OCI-LY7 (cell line): ENCODE measurements at regions not wholly inside any gene's neighbourhood (a gene's known extent, or its start where the extent isn't known, plus 50 kb on each side); places are given as distances from the start of the nearest gene placed in this dataset.

Experiments used
- BruUV-seq: library from RNA; stranded (reverse); fragments of 400-500 nt; replicated peaks from 2 replicates; lab custom pipeline; 2021; lab: Mats Ljungman, UMichigan
- CTCF ChIA-PET: fragments of 300-600 bp; sonication (Branson Sonifier 250); formaldehyde crosslinking; loops from one replicate; lab custom pipeline; 2022; ENCODE audit warnings: antibody characterized with exemption; ENCODE audit not compliant: unreplicated experiment; lab: Charles Lee
- POLR2A ChIA-PET: fragments of 300-600 bp; sonication (Branson Sonifier 250); formaldehyde crosslinking; loops from one replicate; lab custom pipeline; 2022; ENCODE audit warnings: antibody characterized with exemption; lab: Charles Lee
- DNase-seq: peaks from one replicate; pipeline ENCODE4 v3.0.0-alpha.2; 2015; ENCODE audit warnings: low spot score
- H2AFZ ChIP-seq: fragments of 200-600 bp; sonication (generic), shearing (Covaris generic); 2 replicates; pipeline ENCODE4 v1.6.1; 2014; ENCODE audit warnings: mild to moderate bottlenecking, antibody characterized with exemption, low read length, moderate library complexity
- H3K27ac ChIP-seq: fragments of 200-600 bp; sonication (generic); 2 replicates; pipeline ENCODE4 v1.5.1; 2014; ENCODE audit warnings: mixed run types, low read depth, mild to moderate bottlenecking, moderate library complexity, low read length, inconsistent platforms; ENCODE audit not compliant: poor library complexity, severe bottlenecking
- H3K36me3 ChIP-seq: fragments of 200-600 bp; sonication (generic); 2 replicates; pipeline ENCODE4 v1.6.1; 2014; ENCODE audit warnings: mild to moderate bottlenecking, antibody characterized with exemption, low read length, moderate library complexity, mixed read lengths; ENCODE audit not compliant: insufficient read depth
- H3K4me1 ChIP-seq: fragments of 200-600 bp; sonication (generic); 2 replicates; pipeline ENCODE4 v1.5.1; 2014; ENCODE audit warnings: mild to moderate bottlenecking, low read length; ENCODE audit not compliant: insufficient read depth, poor library complexity, severe bottlenecking
- H3K4me2 ChIP-seq: fragments of 200-600 bp; sonication (generic); 2 replicates; pipeline ENCODE4 v1.6.1; 2014; ENCODE audit warnings: mild to moderate bottlenecking, low read length
- H3K4me3 ChIP-seq: fragments of 200-600 bp; sonication (generic); 2 replicates; pipeline ENCODE4 v1.5.1; 2014; ENCODE audit warnings: mild to moderate bottlenecking, low read depth, low read length; ENCODE audit not compliant: poor library complexity, severe bottlenecking
- H3K79me2 ChIP-seq: fragments of 200-600 bp; sonication (generic); 2 replicates; pipeline ENCODE4 v1.6.1; 2016; ENCODE audit warnings: low read depth, mild to moderate bottlenecking, low read length, moderate library complexity, mixed read lengths; ENCODE audit not compliant: insufficient read depth
- H3K9me2 ChIP-seq: fragments of 200-600 bp; sonication (generic); 2 replicates; pipeline ENCODE4 v1.6.1; 2016; ENCODE audit warnings: mild to moderate bottlenecking, low read length, mixed read lengths; ENCODE audit not compliant: insufficient read depth
- H3K9me3 ChIP-seq: fragments of 200-600 bp; sonication (generic); 2 replicates; pipeline ENCODE4 v1.6.1; 2014; ENCODE audit warnings: mild to moderate bottlenecking, mixed run types, low read length, mixed read lengths
- H4K20me1 ChIP-seq: fragments of 200-600 bp; sonication (generic); 2 replicates; pipeline ENCODE4 v1.6.1; 2014; ENCODE audit warnings: mild to moderate bottlenecking, antibody characterized with exemption, low read length, moderate library complexity, mixed read lengths; ENCODE audit not compliant: insufficient read depth
- EZH2phosphoT487 ChIP-seq: fragments of 200-600 bp; sonication (generic); IDR thresholded peaks from 2 replicates; pipeline ENCODE4 v1.6.1; 2018; ENCODE audit warnings: low read depth, borderline replicate concordance, mild to moderate bottlenecking, mixed run types, antibody characterized with exemption, low read length, moderate library complexity, mixed read lengths
- intact Hi-C: fragments of 100-400 bp; cut with micrococcal nuclease; formaldehyde crosslinking; loops from one replicate; pipeline ENCODE4 v1.10.0; 2022; ENCODE audit not compliant: unreplicated experiment
- TF ChIP-seq, protein P1 (sequence below): fragments of 200-600 bp; sonication (generic); conservative IDR thresholded peaks from 2 replicates; pipeline ENCODE4 v1.5.1; 2014; ENCODE audit warnings: mild to moderate bottlenecking, antibody characterized with exemption, low read length, moderate library complexity, mixed read lengths

DNA sequence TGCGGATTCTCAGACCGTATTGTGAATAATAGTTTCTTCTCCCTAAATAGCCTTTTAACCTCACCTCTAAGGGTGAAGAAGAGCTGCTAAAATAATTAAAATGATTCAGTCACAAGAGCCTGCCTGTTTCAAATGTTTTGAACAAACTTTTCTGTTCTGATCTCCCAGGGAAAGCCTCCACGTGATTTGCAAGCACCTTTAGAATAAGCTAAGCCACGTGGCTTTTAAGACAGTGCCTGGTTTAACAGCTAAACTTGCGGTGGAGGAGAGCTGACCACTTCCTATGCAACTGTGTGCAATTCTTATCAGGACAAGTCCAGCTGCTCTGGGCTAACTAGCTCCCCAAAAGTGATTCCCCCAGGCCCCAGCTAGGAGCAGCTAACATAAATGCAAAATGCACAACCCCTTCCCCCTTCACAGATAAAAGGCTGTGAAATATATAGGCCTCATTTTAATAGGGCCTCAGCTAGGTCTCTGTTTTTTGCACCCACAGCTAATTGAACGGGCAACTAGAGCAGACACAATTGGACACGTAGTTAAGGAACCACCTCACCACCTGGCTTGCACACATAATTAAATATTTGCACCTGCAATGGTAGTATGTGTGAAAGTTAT is 401.2 kb upstream of the NR2F2 start:
- Histone ChIP-seq H3K9me2 (no peaks in the 10 kb centered on the region), H3K36me3 (no peaks in the 10 kb centered on the region), H4K20me1 (no peaks in the 10 kb centered on the region), H3K4me1 (no peaks in the 10 kb centered on the region), H2AFZ (no peak overlapping the region), H3K27ac (no peak overlapping the region), H3K4me3 (no peak overlapping the region), H3K79me2 (no peaks in the 10 kb centered on the region), H3K9me3 (no peaks in the 10 kb centered on the region), H3K4me2 (no peak overlapping the region)
- ChIA-PET CTCF (no interaction called here), POLR2A (interaction anchor here (0.9 kb wide), 1 partner anchor 9 kb away, joined by 3 read pairs; no protein-coding TSS in a partner anchor)
- BruUV-seq: no TSS peak
- DNase-seq: no peak
- no peak for TF ChIP-seq EZH2phosphoT487
- TF ChIP-seq, protein P1, sequence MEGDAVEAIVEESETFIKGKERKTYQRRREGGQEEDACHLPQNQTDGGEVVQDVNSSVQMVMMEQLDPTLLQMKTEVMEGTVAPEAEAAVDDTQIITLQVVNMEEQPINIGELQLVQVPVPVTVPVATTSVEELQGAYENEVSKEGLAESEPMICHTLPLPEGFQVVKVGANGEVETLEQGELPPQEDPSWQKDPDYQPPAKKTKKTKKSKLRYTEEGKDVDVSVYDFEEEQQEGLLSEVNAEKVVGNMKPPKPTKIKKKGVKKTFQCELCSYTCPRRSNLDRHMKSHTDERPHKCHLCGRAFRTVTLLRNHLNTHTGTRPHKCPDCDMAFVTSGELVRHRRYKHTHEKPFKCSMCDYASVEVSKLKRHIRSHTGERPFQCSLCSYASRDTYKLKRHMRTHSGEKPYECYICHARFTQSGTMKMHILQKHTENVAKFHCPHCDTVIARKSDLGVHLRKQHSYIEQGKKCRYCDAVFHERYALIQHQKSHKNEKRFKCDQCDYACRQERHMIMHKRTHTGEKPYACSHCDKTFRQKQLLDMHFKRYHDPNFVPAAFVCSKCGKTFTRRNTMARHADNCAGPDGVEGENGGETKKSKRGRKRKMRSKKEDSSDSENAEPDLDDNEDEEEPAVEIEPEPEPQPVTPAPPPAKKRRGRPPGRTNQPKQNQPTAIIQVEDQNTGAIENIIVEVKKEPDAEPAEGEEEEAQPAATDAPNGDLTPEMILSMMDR: no peak
- intact Hi-C loops: no loop called here

DNA sequence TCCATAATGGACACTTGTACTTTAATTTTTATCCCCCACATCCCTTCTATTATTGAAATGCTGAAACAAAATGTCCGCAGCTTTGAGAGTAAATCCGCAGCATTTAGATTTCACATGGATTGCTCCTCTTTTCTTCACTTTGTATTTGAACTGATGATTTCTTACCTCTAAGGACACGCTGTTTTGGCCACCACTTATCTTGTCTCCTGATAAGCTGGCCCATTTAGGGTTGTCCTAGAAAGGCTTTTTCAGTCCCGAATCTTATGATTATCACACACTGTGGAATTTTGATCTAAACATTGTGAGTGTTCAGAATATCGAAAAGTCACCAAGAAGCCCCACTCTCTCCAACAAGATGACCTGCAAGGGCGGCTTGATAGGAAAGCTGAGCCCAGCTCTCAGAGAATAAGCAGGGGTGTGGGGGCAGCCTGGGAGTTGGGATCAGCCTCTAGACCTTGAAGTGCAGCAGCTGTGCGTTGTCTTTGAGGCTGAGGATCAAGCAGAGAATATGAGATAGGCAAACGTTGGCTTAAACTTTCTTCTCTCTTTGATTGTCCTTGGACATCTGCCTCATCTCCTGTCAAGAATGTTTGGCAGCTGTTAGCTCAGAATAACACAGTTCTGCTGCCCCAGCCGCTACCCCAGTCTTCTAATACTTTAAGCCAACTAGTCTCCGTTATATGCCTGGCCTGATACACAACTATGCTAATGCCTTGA is 399.7 kb upstream of the NR2F2 start:
- Histone ChIP-seq H4K20me1 (no peaks in the 10 kb centered on the region), H3K4me2 (no peak overlapping the region), H3K79me2 (no peaks in the 10 kb centered on the region), H3K4me3 (no peak overlapping the region), H3K9me3 (no peaks in the 10 kb centered on the region), H2AFZ (no peak overlapping the region), H3K27ac (no peak overlapping the region), H3K9me2 (no peaks in the 10 kb centered on the region), H3K36me3 (no peaks in the 10 kb centered on the region), H3K4me1 (no peaks in the 10 kb centered on the region)
- BruUV-seq: no TSS peak
- no peak for TF ChIP-seq EZH2phosphoT487
- TF ChIP-seq, protein P1: no peak
- no peak for DNase-seq
- POLR2A ChIA-PET: no interaction called here
- CTCF ChIA-PET: no interaction called here
- intact Hi-C loops: no loop called here

DNA sequence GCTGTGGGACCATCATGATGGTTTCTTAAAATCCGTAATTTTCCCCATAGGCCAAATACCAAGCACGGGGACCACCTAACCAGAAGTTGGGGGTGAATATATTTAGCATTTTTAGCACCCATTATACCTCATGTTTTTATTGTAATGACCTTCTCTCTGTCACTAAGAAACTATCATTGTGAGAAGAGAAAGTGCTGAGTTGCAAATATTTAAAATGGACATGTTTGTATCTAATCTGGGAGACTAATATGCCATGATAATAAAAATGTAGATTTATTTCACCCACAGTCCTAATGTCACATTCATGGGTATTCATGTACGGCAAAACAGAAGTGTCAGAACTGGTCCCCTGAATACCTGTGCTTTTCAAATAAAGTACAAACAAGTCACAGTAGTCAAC is 398.9 kb upstream of the NR2F2 start:
- intact Hi-C loops: no loop called here
- TF ChIP-seq EZH2phosphoT487: no peak
- TF ChIP-seq, protein P1: no peak
- Histone ChIP-seq H3K27ac (no peak overlapping the region), H3K4me1 (no peaks in the 10 kb centered on the region), H4K20me1 (no peaks in the 10 kb centered on the region), H3K9me3 (no peaks in the 10 kb centered on the region), H3K4me3 (no peak overlapping the region), H3K79me2 (no peaks in the 10 kb centered on the region), H2AFZ (no peak overlapping the region), H3K4me2 (no peak overlapping the region), H3K9me2 (no peaks in the 10 kb centered on the region), H3K36me3 (no peaks in the 10 kb centered on the region)
- CTCF ChIA-PET: no interaction called here
- no TSS peak for BruUV-seq
- POLR2A ChIA-PET: no interaction called here
- no peak for DNase-seq
